Esophagus squamous epithelium (tissue), 5 donors: ENCODE measurements at regions not wholly inside any gene's neighbourhood (a gene's known extent, or its start where the extent isn't known, plus 50 kb on each side); places are given as distances from the start of the nearest gene placed in this dataset.

Experiments
- DNase-seq: peaks from one replicate; lab custom pipeline; 2025; lab: John Stamatoyannopoulos, UW
- H3K27ac ChIP-seq, 4 donors: fragments of 200-600 bp; sonication (generic); one replicate each; pipeline ENCODE4 v1.5.1; 2016 to 2019; ENCODE audit warnings: mild to moderate bottlenecking in 1 of 4
- H3K27me3 ChIP-seq, 4 donors: fragments of 200-600 bp; sonication (generic); 1 replicate in 3 of 4; 2 replicates in 1 of 4; pipeline versions ENCODE4 v1.5.1 to v1.6.0; 2017 to 2021; ENCODE audit warnings: antibody characterized with exemption in 1 of 4
- H3K36me3 ChIP-seq, 3 donors: fragments of 200-600 bp; sonication (generic); one replicate each; pipeline ENCODE4 v1.5.1; 2016 to 2019
- H3K4me1 ChIP-seq, 3 donors: fragments of 200-600 bp; sonication (generic); one replicate each; pipeline ENCODE4 v1.5.1; 2017 to 2019
- H3K4me3 ChIP-seq, 4 donors: fragments of 200-600 bp; sonication (generic); 1 replicate in 3 of 4; 2 replicates in 1 of 4; pipeline ENCODE4 v1.5.1; 2016 to 2019; ENCODE audit warnings: mild to moderate bottlenecking in 2 of 4, moderate library complexity in 1 of 4
- H3K9me3 ChIP-seq, 3 donors: fragments of 200-600 bp; sonication (generic); one replicate each; pipeline ENCODE4 v1.5.1; 2016 to 2019
- POLR2A ChIP-seq, 4 donors: fragments of 450-650 bp; IDR thresholded peaks; one replicate each; pipeline ENCODE4 v1.6.1; 2017; ENCODE audit warnings: antibody characterized with exemption in 4 of 4, mild to moderate bottlenecking in 4 of 4, moderate library complexity in 3 of 4
- WGBS, 2 donors: methylation state at CpG; one replicate each; pipeline ENCODE4 v1.1.5; 2018; 5-methylcytosine and 5-hydroxymethylcytosine counted together
- intact Hi-C: fragments of 100-400 bp; cut with DNase I; formaldehyde crosslinking; loops from one replicate; pipeline ENCODE4 v1.15.0; 2022
- TF ChIP-seq, protein P1 (sequence below), 6 experiments: fragments of 450-650 bp in 4 of 6; fragments of 200-600 bp in 2 of 6; sonication (generic) in 2 of 6; IDR thresholded peaks; one replicate each; pipeline ENCODE4 v1.5.1; 2016 to 2019; ENCODE audit warnings: antibody characterized with exemption in 6 of 6, mild to moderate bottlenecking in 4 of 6, moderate library complexity in 4 of 6
- donor health status: DM: yes; HTN: yes; CAD: no.

DNA sequence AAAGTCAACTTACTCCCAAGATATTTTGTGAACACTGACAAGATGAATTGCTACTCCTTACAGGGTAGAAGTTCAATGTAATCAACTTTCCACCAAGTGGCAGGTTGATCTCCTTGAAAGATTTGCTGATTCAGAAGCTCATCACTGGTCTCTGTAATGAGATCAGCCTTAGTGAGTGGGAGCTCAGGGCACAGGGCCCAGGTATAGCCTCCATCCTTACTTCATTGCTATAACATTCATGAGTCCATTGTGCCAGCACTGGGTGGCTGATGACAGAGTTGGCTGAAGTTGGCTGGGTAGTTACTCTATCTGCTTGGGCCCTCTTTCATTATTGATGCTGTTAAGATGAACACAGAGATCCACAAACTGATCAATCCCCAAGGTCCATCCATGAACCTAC lies 379.0 kb downstream of the IRS1 start:
- no peaks in the 10 kb centered on the region for H3K9me3 ChIP-seq
- H3K36me3 ChIP-seq, result no peaks in the 10 kb centered on the region
- no peak for DNase-seq
- H3K4me3 ChIP-seq, result no peak overlapping the region
- H3K4me1 ChIP-seq, result peaks cover 0 to 12% (median 6%) of the 10 kb centered on the region in 3 donors
- intact Hi-C loops, result no loop called here
- H3K27me3 ChIP-seq, result no peaks in the 10 kb centered on the region
- no peak for TF ChIP-seq POLR2A (IDR thresholded peaks at IDR 0.05)
- TF ChIP-seq, protein P1, sequence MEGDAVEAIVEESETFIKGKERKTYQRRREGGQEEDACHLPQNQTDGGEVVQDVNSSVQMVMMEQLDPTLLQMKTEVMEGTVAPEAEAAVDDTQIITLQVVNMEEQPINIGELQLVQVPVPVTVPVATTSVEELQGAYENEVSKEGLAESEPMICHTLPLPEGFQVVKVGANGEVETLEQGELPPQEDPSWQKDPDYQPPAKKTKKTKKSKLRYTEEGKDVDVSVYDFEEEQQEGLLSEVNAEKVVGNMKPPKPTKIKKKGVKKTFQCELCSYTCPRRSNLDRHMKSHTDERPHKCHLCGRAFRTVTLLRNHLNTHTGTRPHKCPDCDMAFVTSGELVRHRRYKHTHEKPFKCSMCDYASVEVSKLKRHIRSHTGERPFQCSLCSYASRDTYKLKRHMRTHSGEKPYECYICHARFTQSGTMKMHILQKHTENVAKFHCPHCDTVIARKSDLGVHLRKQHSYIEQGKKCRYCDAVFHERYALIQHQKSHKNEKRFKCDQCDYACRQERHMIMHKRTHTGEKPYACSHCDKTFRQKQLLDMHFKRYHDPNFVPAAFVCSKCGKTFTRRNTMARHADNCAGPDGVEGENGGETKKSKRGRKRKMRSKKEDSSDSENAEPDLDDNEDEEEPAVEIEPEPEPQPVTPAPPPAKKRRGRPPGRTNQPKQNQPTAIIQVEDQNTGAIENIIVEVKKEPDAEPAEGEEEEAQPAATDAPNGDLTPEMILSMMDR (IDR thresholded peaks at IDR 0.05), result no peak
- no peak overlapping the region for H3K27ac ChIP-seq

DNA sequence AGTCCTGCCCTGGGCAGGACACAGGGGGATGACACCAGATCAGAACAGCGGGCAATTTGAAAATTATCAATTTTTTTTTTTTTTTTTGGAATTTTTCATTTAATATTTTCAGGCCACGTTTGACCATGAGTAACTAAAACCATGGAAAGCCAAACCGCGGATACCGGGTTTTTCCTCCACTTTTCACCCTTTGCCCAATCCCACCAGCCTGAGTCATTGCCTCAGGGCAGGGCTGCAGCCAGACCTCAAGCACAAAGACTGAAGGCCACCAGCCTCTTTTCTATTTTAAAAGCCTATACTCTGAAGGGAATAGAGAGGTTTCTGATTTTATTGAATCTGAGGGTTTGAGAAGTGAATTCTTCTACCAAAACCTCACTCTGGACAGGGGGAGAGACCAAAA lies 381.1 kb downstream of the IRS1 start:
- Histone ChIP-seq H3K27me3 (no peaks in the 10 kb centered on the region), H3K4me3 (no peak overlapping the region), H3K27ac (no peak overlapping the region), H3K36me3 (no peaks in the 10 kb centered on the region), H3K4me1 (peaks cover 0 to 4% (median 2%) of the 10 kb centered on the region in 3 donors), H3K9me3 (no peaks in the 10 kb centered on the region)
- TF ChIP-seq, protein P1 (IDR thresholded peaks at IDR 0.05), result no peak
- no peak for TF ChIP-seq POLR2A (IDR thresholded peaks at IDR 0.05)
- no peak for DNase-seq
- WGBS, 2 donors, result 92 to 94% methylated on average over 5 of the region's 5 CpGs
- intact Hi-C loops, result no loop called here

DNA sequence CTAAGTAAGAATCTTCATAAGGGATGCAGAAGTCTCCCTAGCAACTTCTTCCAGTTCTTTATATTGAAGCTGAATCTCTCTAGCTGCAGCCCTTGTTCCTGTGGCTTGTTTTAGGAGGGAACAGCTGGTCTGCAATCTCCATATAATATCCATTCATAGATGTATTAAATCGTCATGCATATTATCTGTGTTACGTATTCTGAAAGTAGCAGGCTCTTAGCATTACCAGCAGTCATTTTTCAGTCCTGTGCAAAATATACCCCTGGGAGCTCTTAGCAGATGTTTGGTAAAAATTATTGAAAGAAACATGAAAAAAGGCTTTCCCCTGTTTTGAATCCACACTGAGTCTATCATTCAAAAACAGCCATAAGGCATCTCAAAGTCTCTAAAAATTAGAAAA lies 385.3 kb downstream of the IRS1 start:
- Histone ChIP-seq H3K36me3 (no peaks in the 10 kb centered on the region), H3K4me1 (peaks cover 0 to 4% (median 0%) of the 10 kb centered on the region in 3 donors), H3K4me3 (no peak overlapping the region), H3K27me3 (no peaks in the 10 kb centered on the region), H3K27ac (no peak overlapping the region), H3K9me3 (no peaks in the 10 kb centered on the region)
- intact Hi-C loops, result no loop called here
- DNase-seq, result no peak
- TF ChIP-seq POLR2A (IDR thresholded peaks at IDR 0.05), result no peak
- TF ChIP-seq, protein P1 (IDR thresholded peaks at IDR 0.05), result no peak
- 67 to 79% methylated on average over 2 of the region's 2 CpGs for WGBS, 2 donors

DNA sequence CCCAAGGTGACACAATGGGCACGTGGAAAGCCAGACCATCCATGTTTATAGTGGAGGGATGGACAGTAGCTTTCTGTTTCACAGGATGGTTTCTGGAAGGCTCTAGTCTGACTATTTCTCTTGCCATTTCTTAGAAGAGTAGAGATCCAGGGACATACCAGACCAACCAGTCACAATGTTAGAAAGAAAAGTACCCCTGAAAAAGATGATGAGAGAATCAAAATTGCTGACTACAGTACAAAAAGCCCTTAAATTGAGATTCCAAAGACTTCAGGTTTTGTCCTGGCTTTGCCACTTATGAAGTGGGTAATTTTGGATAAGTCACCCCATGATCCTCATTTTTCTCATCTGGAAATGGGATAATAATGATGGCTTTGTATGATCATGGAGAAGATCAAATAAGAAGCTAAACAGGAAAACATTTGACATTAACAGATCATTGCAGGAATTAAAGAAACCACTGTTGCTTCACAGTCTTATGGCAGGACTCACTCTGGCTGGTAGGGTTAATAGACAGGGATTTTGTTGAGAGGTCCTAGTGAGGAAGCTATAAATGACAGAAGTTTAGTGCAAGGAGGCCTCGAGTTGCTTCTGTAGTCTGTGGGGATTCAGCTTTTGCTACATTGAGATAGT lies 386.0 kb downstream of the IRS1 start:
- Histone ChIP-seq H3K4me1 (peaks cover 0 to 4% (median 0%) of the 10 kb centered on the region in 3 donors), H3K9me3 (no peaks in the 10 kb centered on the region), H3K36me3 (no peaks in the 10 kb centered on the region), H3K4me3 (no peak overlapping the region), H3K27ac (no peak overlapping the region), H3K27me3 (no peaks in the 10 kb centered on the region)
- intact Hi-C loops, result no loop called here
- 61 to 78% methylated on average over 2 of the region's 2 CpGs for WGBS, 2 donors
- no peak for TF ChIP-seq POLR2A (IDR thresholded peaks at IDR 0.05)
- TF ChIP-seq, protein P1 (IDR thresholded peaks at IDR 0.05), result no peak
- DNase-seq, result no peak

DNA sequence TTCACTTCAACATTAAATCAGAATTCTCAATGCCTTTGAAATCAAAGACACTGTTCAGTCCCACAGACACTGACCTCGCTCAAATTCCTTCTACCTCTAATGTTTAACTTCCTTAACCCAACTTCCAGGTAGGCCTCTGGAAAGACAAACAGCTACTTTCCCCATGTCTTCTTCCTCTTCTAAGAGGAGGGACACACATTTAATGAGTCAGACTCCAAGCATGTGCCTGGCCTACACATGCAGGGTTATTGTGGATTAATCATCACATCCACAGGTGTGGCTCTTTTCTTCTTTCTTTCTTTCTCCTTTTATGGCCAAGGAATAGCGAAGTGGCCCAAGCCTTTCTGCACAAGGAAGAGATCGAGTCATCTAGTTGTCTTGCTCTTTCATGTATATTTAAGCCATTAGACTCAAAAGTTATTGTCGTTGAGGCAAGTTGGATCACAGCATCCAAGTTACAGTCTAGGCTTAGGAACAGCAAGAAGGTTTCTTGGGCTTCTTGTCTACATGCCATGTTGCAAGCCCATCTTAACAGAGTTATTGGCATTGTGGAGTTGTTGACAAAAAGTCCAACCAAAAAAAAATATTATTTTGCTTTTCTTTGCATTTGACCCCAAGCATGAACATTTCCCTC lies 387.8 kb downstream of the IRS1 start:
- TF ChIP-seq POLR2A (IDR thresholded peaks at IDR 0.05), result no peak
- TF ChIP-seq, protein P1 (IDR thresholded peaks at IDR 0.05), result no peak
- H3K4me3 ChIP-seq, result no peak overlapping the region
- H3K36me3 ChIP-seq, result no peaks in the 10 kb centered on the region
- no peak for DNase-seq
- 52% methylated on average over 4 of the region's 4 CpGs for WGBS, 2 donors
- intact Hi-C loops, result no loop called here
- H3K9me3 ChIP-seq, result no peaks in the 10 kb centered on the region
- H3K27ac ChIP-seq, result peak overlapping the region in 3 of 4 donors; percentile 7 to 36 (median 9)
- no peaks in the 10 kb centered on the region for H3K27me3 ChIP-seq
- peaks cover 0 to 4% (median 0%) of the 10 kb centered on the region in 3 donors for H3K4me1 ChIP-seq
